ENCODE measurements at regions not wholly inside any gene's neighbourhood (a gene's known extent, or its start where the extent isn't known, plus 50 kb on each side); places are given as distances from the start of the nearest gene placed in this dataset.

DNA sequence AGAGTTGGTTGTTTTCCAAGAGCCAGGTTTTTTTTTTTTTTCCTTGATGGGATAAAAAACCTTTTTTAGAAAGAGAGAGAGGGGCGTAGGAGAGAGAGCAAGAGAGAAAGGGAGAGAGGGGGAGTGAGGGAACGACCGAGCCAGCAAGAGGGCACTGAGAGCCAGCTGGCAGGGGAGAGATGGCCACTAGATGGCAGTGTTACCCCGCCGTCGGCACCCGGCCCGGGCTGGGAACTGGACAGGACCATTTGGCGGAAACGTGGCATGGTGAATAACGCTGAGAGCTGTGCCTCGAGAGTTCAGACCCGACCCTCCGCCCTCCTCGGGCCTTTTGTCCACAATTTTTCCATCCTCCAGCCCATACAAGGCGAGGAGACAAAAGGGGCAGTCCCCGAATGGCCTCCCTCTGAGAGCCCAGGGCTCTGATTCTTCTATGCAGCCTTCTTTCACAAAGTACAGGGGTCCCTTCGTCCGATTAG lies 286.7 kb upstream of the VRK2 start (continued):
- TF ChIP-seq JUN (IDR thresholded peaks at IDR 0.05; ENCODE audit: low read depth, low read length) (no peak), TEAD4 (IDR thresholded peaks at IDR 0.05; ENCODE audit: low read depth, low read length) (no peak), KDM1A (IDR thresholded peaks at IDR 0.05; ENCODE audit: borderline replicate concordance, low read length) (no peak), TAF1 (IDR thresholded peaks at IDR 0.05; ENCODE audit: low read depth, low read length) (peak; percentile 35; the same call in 1 of the 2 replicates), EZH2 (IDR thresholded peaks at IDR 0.05; ENCODE audit: low read depth, low read length, severe bottlenecking) (no peak), TCF12 (IDR thresholded peaks at IDR 0.05; ENCODE audit: low read depth, low read length) (no peak; the same call in 1 of the 2 replicates), SIX5 (IDR thresholded peaks at IDR 0.05; ENCODE audit: low read depth, low read length) (no peak), KDM5A (IDR thresholded peaks at IDR 0.05; ENCODE audit: low read length) (0 out of 2 replicates have a peak, but pooled peaks have one; percentile 32), CHD1 (IDR thresholded peaks at IDR 0.05; ENCODE audit: low read depth, low read length) (no peak), RXRA (IDR thresholded peaks at IDR 0.05; ENCODE audit: insufficient read depth, low read depth, low read length) (no peak), SUZ12 (IDR thresholded peaks at IDR 0.05; ENCODE audit: low read length) (no peak), SIRT6 (IDR thresholded peaks at IDR 0.05; ENCODE audit: low read length) (no peak), CBX8 (IDR thresholded peaks at IDR 0.05; ENCODE audit: borderline replicate concordance, low read depth, low read length) (no peak), HDAC2 (IDR thresholded peaks at IDR 0.05; ENCODE audit: borderline replicate concordance in 1 of 2, low read depth in 2 of 2, low read length in 2 of 2) (no peak), CEBPB (IDR thresholded peaks at IDR 0.05; ENCODE audit: low read depth, low read length) (no peak), YY1 (IDR thresholded peaks at IDR 0.05; ENCODE audit: low read depth, low read length) (no peak), CBX5 (IDR thresholded peaks at IDR 0.05; ENCODE audit: low read depth, low read length) (no peak), BACH1 (IDR thresholded peaks at IDR 0.05; ENCODE audit: low read length) (no peak), POU5F1 (IDR thresholded peaks at IDR 0.05; ENCODE audit: low read depth, low read length) (no peak), HDAC6 (IDR thresholded peaks at IDR 0.05; ENCODE audit: low read depth, low read length) (no peak), MAFK (IDR thresholded peaks at IDR 0.05; ENCODE audit: low read depth, low read length) (no peak), BCL11A (IDR thresholded peaks at IDR 0.05; ENCODE audit: low read depth in 2 of 2, low read length in 2 of 2) (no peak), SIN3A (conservative IDR thresholded peaks at IDR 0.05 in 1 of 2, IDR thresholded peaks at IDR 0.05 in 1 of 2; ENCODE audit: low read depth in 1 of 2, low read length in 2 of 2) (no peak), GABPA (IDR thresholded peaks at IDR 0.05; ENCODE audit: borderline replicate concordance, insufficient read depth, low read length) (no peak)
- TF ChIP-seq, protein P1, sequence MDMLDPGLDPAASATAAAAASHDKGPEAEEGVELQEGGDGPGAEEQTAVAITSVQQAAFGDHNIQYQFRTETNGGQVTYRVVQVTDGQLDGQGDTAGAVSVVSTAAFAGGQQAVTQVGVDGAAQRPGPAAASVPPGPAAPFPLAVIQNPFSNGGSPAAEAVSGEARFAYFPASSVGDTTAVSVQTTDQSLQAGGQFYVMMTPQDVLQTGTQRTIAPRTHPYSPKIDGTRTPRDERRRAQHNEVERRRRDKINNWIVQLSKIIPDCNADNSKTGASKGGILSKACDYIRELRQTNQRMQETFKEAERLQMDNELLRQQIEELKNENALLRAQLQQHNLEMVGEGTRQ (IDR thresholded peaks at IDR 0.05; ENCODE audit: low read length): no peak
- TF ChIP-seq, protein P2, sequence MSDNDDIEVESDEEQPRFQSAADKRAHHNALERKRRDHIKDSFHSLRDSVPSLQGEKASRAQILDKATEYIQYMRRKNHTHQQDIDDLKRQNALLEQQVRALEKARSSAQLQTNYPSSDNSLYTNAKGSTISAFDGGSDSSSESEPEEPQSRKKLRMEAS (IDR thresholded peaks at IDR 0.05): peak; percentile 88

Data from H1 (cell line).